GM12875 (cell line): ENCODE measurements at regions not wholly inside any gene's neighbourhood (a gene's known extent, or its start where the extent isn't known, plus 50 kb on each side); places are given as distances from the start of the nearest gene placed in this dataset.

Experiments
- H3K4me3 ChIP-seq: one replicate; pipeline ENCODE4 v1.5.1; 2011; ENCODE audit warnings: low read depth, low read length, control low read depth
- TF ChIP-seq, protein P1 (sequence below): IDR thresholded peaks from 2 replicates; pipeline ENCODE4 v1.5.1; 2011; ENCODE audit warnings: low read depth, mild to moderate bottlenecking, control low read depth, inconsistent platforms, low read length, moderate library complexity, borderline replicate concordance; ENCODE audit not compliant: insufficient read depth

DNA sequence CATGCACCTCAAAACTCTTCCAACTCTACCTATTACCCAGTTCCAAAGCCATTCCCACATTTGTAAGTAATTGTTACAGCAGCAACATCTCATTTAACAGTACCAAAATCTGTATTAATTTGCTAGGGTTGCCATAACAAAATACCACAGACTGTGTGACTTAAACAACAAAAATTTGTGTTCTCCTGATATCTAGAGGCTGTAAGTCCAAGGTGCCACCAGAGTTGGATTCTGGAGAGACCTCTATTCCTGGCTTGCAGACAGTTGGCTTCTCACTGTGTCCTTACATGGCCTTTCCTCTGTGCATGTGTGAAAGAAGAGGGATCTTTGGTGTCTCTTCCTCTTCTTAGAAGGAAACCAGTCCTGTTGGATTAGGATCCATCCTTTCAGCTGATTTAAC lies 203.8 kb upstream of the PIK3R1 start:
- TF ChIP-seq, protein P1, sequence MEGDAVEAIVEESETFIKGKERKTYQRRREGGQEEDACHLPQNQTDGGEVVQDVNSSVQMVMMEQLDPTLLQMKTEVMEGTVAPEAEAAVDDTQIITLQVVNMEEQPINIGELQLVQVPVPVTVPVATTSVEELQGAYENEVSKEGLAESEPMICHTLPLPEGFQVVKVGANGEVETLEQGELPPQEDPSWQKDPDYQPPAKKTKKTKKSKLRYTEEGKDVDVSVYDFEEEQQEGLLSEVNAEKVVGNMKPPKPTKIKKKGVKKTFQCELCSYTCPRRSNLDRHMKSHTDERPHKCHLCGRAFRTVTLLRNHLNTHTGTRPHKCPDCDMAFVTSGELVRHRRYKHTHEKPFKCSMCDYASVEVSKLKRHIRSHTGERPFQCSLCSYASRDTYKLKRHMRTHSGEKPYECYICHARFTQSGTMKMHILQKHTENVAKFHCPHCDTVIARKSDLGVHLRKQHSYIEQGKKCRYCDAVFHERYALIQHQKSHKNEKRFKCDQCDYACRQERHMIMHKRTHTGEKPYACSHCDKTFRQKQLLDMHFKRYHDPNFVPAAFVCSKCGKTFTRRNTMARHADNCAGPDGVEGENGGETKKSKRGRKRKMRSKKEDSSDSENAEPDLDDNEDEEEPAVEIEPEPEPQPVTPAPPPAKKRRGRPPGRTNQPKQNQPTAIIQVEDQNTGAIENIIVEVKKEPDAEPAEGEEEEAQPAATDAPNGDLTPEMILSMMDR = no peak
- no peak overlapping the region for H3K4me3 ChIP-seq

DNA sequence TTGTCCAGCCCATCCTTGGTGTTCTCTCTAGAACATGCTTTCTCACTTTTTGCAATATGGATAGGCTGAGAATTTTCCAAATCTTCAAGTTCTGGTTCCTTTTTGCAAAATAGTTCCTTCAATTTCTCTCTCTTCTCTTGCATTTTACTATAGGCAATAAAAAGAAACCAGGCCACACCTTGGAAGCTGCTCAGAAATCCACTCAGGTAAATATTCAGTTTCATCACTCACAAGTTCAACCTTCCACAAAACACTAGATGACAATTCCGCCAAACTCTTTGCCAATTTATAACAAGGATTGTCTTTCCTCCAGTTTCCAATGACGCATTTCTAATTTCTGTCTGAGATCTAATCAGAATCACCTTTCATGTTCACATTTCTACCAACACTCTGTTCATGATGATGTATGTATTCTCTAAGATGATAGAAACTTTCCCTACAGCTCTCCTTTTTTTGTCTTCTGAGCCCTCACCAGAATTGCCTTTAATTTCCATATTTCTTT lies 204.2 kb upstream of the PIK3R1 start:
- H3K4me3 ChIP-seq = no peak overlapping the region
- TF ChIP-seq, protein P1 = no peak

DNA sequence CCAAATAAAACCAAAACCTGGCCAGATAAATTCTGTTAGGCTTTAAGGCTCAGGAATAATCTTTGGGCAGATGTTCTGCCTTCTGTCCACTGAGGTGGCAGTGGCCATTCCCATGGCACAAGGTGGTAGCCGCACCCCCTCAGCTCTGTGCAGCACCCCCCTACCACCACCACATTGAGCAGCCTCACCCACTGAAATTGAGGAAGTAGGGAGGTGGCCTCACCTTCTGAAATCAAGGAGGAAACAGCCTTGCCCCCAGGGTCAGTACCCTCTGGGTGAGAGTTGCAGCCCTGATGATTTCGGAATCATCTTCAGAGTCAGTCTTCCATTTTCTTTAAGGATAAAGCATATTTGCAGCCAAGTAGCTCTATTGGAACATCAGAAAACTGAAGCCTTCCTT lies 204.8 kb upstream of the PIK3R1 start:
- H3K4me3 ChIP-seq = no peak overlapping the region
- TF ChIP-seq, protein P1 = no peak

DNA sequence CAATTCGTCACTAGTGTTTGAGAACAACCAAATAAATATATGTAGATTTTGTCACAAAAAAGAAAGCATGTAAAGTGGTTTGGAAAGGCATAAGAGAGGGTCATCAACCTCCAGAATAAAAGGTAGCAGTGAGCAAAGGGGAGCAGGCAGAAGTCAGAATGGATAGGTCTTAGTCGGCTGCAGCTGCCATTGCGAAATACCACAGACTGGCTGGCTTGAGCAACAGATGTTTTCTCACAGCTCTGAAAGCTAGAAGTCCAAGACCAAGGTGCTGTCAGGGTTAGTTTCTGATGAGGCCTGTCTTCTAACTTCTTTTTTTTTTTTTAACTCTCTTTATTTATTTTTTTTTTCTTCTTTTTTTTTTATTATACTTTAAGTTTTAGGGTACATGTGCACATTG lies 208.1 kb upstream of the PIK3R1 start:
- TF ChIP-seq, protein P1 = no peak

DNA sequence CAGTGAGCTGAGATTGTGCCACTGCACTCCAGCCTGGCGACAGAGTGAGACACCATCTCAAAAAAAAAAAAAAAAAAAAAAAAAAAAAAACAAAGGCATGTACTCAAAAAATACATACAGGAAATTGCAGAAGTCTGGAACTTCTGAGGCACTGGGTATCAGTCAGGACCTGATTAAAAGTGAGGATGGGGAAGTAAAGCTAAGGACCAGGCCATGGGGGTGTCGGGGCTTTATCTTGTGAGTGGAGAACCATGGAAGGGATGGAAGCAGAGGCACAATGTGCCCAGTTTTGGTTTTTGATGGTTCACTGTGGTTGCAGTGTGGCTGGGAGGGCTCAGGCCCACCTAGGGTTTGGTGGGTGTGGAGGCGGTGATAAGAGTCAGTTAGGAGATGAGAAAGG lies 212.7 kb upstream of the PIK3R1 start:
- TF ChIP-seq, protein P1 = no peak
- H3K4me3 ChIP-seq = no peak overlapping the region

More for the DNA sequence above, 208.1 kb upstream of the PIK3R1 start:
- no peak overlapping the region for H3K4me3 ChIP-seq

DNA sequence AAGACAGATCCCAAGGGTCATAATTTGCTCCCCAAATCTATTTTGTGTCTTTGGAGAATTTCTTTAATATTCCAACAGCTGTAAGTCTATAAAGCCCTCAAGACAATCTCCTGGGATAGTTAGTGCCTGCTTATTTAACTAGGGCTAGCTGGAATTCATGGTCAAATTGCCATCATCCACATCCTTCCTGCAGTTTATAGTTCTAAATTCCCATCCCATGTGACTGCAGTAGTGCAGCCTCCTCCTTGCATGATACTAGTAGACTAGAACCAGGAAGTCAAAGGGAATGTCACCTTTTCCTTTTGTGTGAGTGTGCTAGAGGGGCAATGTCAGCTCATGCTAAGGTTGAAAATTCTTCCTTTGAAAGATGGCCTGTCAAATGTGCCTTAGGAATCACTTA lies 214.8 kb upstream of the PIK3R1 start:
- TF ChIP-seq, protein P1 = no peak
- no peak overlapping the region for H3K4me3 ChIP-seq

DNA sequence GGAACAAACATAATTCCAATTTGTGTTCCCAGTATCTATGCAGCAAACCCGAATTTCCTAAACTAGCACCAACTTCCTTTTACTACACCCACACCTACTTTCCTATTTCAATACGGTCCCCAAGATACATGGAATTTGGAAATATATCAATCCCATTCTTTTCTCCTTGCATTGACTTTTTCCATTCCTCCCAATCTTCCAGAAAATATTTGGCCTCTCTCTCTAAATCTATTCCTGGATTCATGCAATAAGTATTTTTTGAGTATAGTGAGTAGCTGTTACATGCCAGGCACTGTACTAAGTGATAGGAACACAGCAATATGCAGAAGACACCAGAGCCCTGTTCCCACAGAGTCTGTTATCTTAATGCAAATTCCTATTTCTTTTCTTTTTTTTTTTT lies 216.2 kb upstream of the PIK3R1 start:
- H3K4me3 ChIP-seq = no peak overlapping the region
- TF ChIP-seq, protein P1 = no peak
